ENCODE measurements at regions not wholly inside any gene's neighbourhood (a gene's known extent, or its start where the extent isn't known, plus 50 kb on each side); places are given as distances from the start of the nearest gene placed in this dataset.

GRCh38 chr10:3534433-3534832 is 250.6 kb downstream of the KLF6 start:
- Histone ChIP-seq H3K4me3 (no peak overlapping the region), H3K9me3 (no peaks in the 10 kb centered on the region), H3K27me3 (no peaks in the 10 kb centered on the region), H3K27ac (no peak overlapping the region), H3K36me3 (no peaks in the 10 kb centered on the region), H3K4me1 (peaks cover 0 to 25% (median 6%) of the 10 kb centered on the region in 4 donors)
- no peak for DNase-seq (ENCODE audit: low spot score in 2 of 2)
- WGBS, 2 donors, result 75 to 82% methylated on average over 10 of the region's 10 CpGs
- TF ChIP-seq CTCF (IDR thresholded peaks at IDR 0.05) (no peak), EP300 (IDR thresholded peaks at IDR 0.05) (no peak), POLR2A (IDR thresholded peaks at IDR 0.05) (no peak)

DNA sequence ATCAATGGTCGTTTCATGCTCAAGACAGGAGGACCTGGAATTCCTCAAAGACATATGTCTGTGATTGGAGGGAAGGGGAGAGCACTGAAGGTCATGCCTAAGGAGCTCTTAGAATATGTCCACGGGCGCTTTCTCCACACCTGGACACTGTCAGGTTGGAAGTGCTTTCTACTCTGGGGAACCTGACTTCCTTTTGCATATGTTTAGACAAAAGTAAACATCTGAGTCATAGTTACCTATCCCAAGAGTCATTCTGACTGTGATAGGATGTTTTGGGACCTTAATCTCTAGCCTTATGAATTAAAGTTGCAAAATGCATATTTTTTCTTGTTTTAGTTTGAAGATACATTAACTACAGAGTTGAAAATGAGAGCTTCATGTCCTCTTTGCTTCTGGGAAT is 251.7 kb downstream of the KLF6 start:
- no peak overlapping the region for H3K4me3 ChIP-seq
- 88 to 90% methylated on average over 3 of the region's 3 CpGs for WGBS, 2 donors
- H3K4me1 ChIP-seq, result peaks cover 0 to 25% (median 10%) of the 10 kb centered on the region in 4 donors
- no peak overlapping the region for H3K27ac ChIP-seq
- H3K27me3 ChIP-seq, result no peaks in the 10 kb centered on the region
- TF ChIP-seq POLR2A (IDR thresholded peaks at IDR 0.05), result no peak
- no peak for TF ChIP-seq EP300 (IDR thresholded peaks at IDR 0.05)
- no peak for TF ChIP-seq CTCF (IDR thresholded peaks at IDR 0.05)
- H3K36me3 ChIP-seq, result no peaks in the 10 kb centered on the region
- no peak for DNase-seq (ENCODE audit: low spot score in 2 of 2)
- H3K9me3 ChIP-seq, result no peaks in the 10 kb centered on the region

DNA sequence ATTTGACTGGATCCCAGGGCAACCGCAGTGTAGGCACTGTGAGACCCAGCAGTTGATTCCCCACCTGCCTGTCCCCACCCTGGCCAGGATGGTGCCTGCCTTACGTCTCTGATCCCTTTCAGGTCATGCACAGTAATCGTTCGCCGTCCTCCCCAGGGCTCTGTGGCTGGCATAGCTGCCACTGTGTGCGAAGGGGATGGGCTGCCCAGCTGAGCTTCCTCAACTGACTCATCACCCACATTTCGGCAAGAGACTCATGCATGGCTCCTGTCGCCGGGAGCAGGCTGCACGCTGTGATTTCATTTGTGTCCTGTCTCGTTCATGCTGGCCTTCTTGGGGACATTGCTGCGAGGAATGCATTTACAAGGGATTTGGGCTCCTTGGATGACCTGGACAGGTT is 252.4 kb downstream of the KLF6 start:
- 97 to 98% methylated on average over 12 of the region's 12 CpGs for WGBS, 2 donors
- TF ChIP-seq EP300 (IDR thresholded peaks at IDR 0.05) (no peak), CTCF (IDR thresholded peaks at IDR 0.05) (no peak), POLR2A (IDR thresholded peaks at IDR 0.05) (no peak)
- H3K27ac ChIP-seq, result no peak overlapping the region
- no peaks in the 10 kb centered on the region for H3K27me3 ChIP-seq
- DNase-seq (ENCODE audit: low spot score in 2 of 2), result no peak
- no peak overlapping the region for H3K4me3 ChIP-seq
- H3K36me3 ChIP-seq, result no peaks in the 10 kb centered on the region
- H3K9me3 ChIP-seq, result no peaks in the 10 kb centered on the region
- peaks cover 0 to 25% (median 11%) of the 10 kb centered on the region in 4 donors for H3K4me1 ChIP-seq

- Histone ChIP-seq H3K9me3 (no peaks in the 10 kb centered on the region), H3K4me3 (no peak overlapping the region), H3K36me3 (no peaks in the 10 kb centered on the region), H3K27ac (no peak overlapping the region), H3K4me1 (peaks cover 0 to 35% (median 16%) of the 10 kb centered on the region in 4 donors), H3K27me3 (no peaks in the 10 kb centered on the region)
- 92 to 94% methylated on average over 5 of the region's 5 CpGs for WGBS, 2 donors
- DNase-seq (ENCODE audit: low spot score in 2 of 2), result no peak
- TF ChIP-seq EP300 (IDR thresholded peaks at IDR 0.05), result no peak
- TF ChIP-seq POLR2A (IDR thresholded peaks at IDR 0.05), result no peak
- TF ChIP-seq CTCF (IDR thresholded peaks at IDR 0.05), result no peak
Observed at GRCh38 chr10:3531670-3532069, 253.3 kb downstream of the KLF6 start.

DNA sequence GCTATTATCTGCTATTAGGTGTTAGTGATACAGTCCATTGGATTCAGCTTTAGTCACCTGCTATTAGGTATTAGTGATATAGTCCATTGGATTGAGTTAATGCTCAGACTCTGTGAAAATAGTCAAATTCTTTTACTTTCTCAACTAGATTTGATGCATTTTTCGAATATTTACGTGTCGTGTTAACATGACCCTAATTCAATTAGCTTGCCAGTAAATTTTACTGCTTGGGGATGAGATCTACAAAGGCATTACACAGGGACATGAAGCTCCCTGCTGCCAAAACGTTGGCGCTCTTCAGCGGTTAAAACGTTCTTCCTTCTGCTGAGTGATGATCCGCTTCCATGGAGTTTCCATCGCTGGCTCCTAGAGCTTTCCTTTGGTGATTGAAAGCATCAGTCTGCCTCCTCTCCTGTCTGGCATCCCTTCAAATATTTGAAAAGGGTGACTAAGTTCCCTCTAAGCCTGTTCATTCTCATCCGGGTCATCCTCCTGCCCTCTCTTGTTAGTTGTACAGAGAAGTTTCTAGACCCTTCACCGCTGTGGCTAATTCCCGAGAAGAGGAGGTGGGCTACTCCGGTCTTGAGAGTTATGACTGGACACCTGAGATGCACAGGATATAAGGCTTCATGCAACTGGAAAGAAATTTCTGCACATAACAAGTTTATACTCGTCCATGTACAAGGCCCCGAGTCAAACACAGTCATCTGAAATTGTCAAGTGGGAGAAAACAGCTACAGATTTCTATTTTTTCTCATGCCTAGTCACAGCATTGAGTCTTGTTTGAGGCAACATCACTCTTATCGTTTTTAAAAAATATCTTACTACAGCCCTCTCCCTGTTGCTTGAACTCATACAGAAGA is 254.0 kb downstream of the KLF6 start:
- H3K36me3 ChIP-seq, result no peaks in the 10 kb centered on the region
- no peak overlapping the region for H3K27ac ChIP-seq
- WGBS, 2 donors, result 81 to 84% methylated on average over 16 of the region's 16 CpGs
- H3K4me1 ChIP-seq, result peaks cover 0 to 41% (median 18%) of the 10 kb centered on the region in 4 donors
- no peaks in the 10 kb centered on the region for H3K27me3 ChIP-seq
- H3K4me3 ChIP-seq, result no peak overlapping the region
- H3K9me3 ChIP-seq, result no peaks in the 10 kb centered on the region
- no peak for DNase-seq (ENCODE audit: low spot score in 2 of 2)
- TF ChIP-seq CTCF (IDR thresholded peaks at IDR 0.05) (no peak), POLR2A (IDR thresholded peaks at IDR 0.05) (no peak), EP300 (IDR thresholded peaks at IDR 0.05) (no peak)
